Stromal cell of bone marrow (primary cell): ENCODE measurements at regions not wholly inside any gene's neighbourhood (a gene's known extent, or its start where the extent isn't known, plus 50 kb on each side); places are given as distances from the start of the nearest gene placed in this dataset.

Experiments
- DNase-seq: peaks from one replicate; pipeline ENCODE4 v3.0.0-alpha.2; 2012; ENCODE audit warnings: low read depth

GRCh38 chr10:120705309-120705708, 145.9 kb upstream of the WDR11 start:
- no peak for DNase-seq

GRCh38 chr10:120710076-120710475, 141.1 kb upstream of the WDR11 start:
- no peak for DNase-seq

GRCh38 chr10:120711860-120712259, 139.3 kb upstream of the WDR11 start:
- DNase-seq = no peak

- DNase-seq = no peak
Measured at GRCh38 chr10:120713573-120714205, 137.5 kb upstream of the WDR11 start.

GRCh38 chr10:120715171-120715570, 136.0 kb upstream of the WDR11 start:
- DNase-seq = no peak

- no peak for DNase-seq
Measured at GRCh38 chr10:120719333-120719732, 131.8 kb upstream of the WDR11 start.

GRCh38 chr10:120727001-120727400, 124.2 kb upstream of the WDR11 start:
- DNase-seq = peak; percentile 4

GRCh38 chr10:120729547-120729946, 121.6 kb upstream of the WDR11 start:
- no peak for DNase-seq

- peak; percentile 9 for DNase-seq
Measured at GRCh38 chr10:120732067-120732466, 119.1 kb upstream of the WDR11 start.

GRCh38 chr10:120732643-120733313, 118.4 kb upstream of the WDR11 start:
- DNase-seq = no peak

- no peak for DNase-seq
Measured at GRCh38 chr10:120734483-120735078, 116.6 kb upstream of the WDR11 start.

- DNase-seq = no peak
Measured at GRCh38 chr10:120735315-120735714, 115.8 kb upstream of the WDR11 start.

- peak; percentile 9 for DNase-seq
Measured at GRCh38 chr10:120735773-120736371, 115.3 kb upstream of the WDR11 start.

GRCh38 chr10:120736377-120736776, 114.8 kb upstream of the WDR11 start:
- DNase-seq = no peak

- DNase-seq = no peak
Measured at GRCh38 chr10:120738658-120739057, 112.5 kb upstream of the WDR11 start.

GRCh38 chr10:120741396-120741795, 109.8 kb upstream of the WDR11 start:
- DNase-seq = no peak

GRCh38 chr10:120742373-120742772, 108.8 kb upstream of the WDR11 start:
- DNase-seq = no peak

GRCh38 chr10:120744040-120744439, 107.1 kb upstream of the WDR11 start:
- no peak for DNase-seq

GRCh38 chr10:120746001-120746777, 105.0 kb upstream of the WDR11 start:
- DNase-seq = no peak

- no peak for DNase-seq
Measured at GRCh38 chr10:120748519-120748918, 102.6 kb upstream of the WDR11 start.

- DNase-seq = no peak
Measured at GRCh38 chr10:120749072-120749471, 102.1 kb upstream of the WDR11 start.

GRCh38 chr10:120749856-120750566, 101.2 kb upstream of the WDR11 start:
- DNase-seq = no peak
